A673 (cell line): ENCODE measurements at regions not wholly inside any gene's neighbourhood (a gene's known extent, or its start where the extent isn't known, plus 50 kb on each side); places are given as distances from the start of the nearest gene placed in this dataset.

ENCODE experiments used
- EZH2 ChIP-seq: fragments of 200-600 bp; sonication (generic); IDR thresholded peaks from 2 replicates; pipeline ENCODE4 v1.6.1; 2017; ENCODE audit warnings: borderline replicate concordance, low read depth, mild to moderate bottlenecking, mixed read lengths, antibody characterized with exemption, low read length; ENCODE audit not compliant: poor library complexity, severe bottlenecking
- TF ChIP-seq, protein P1 (sequence below): fragments of 300-800, 200-600 bp; sonication (generic); conservative IDR thresholded peaks from 2 replicates; pipeline ENCODE4 v1.5.1; 2017; ENCODE audit warnings: low read depth, mild to moderate bottlenecking, antibody characterized with exemption, low read length, moderate library complexity, mixed read lengths

DNA sequence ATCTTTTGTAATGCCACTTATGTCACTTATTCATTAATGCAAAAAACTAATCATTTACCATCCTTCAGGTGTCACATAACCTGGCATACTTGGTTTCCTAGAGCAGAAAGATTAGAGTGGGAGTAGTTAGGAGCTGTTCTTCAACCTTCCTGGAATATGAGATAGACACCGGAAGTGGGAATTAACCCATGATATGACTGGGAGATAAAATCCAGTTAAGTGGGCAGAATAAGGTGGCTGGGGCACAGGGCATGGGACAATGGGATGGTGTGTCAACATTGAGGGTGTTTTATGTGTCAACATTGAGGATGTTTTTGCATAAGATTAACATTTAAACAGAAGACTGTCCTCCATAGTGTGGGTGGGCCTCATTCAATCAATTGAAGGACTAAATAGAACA, 94.3 kb upstream of the CBLB start:
- TF ChIP-seq, protein P1, sequence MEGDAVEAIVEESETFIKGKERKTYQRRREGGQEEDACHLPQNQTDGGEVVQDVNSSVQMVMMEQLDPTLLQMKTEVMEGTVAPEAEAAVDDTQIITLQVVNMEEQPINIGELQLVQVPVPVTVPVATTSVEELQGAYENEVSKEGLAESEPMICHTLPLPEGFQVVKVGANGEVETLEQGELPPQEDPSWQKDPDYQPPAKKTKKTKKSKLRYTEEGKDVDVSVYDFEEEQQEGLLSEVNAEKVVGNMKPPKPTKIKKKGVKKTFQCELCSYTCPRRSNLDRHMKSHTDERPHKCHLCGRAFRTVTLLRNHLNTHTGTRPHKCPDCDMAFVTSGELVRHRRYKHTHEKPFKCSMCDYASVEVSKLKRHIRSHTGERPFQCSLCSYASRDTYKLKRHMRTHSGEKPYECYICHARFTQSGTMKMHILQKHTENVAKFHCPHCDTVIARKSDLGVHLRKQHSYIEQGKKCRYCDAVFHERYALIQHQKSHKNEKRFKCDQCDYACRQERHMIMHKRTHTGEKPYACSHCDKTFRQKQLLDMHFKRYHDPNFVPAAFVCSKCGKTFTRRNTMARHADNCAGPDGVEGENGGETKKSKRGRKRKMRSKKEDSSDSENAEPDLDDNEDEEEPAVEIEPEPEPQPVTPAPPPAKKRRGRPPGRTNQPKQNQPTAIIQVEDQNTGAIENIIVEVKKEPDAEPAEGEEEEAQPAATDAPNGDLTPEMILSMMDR: no peak
- no peak for TF ChIP-seq EZH2
